ENCODE measurements at regions not wholly inside any gene's neighbourhood (a gene's known extent, or its start where the extent isn't known, plus 50 kb on each side); places are given as distances from the start of the nearest gene placed in this dataset.

DNA sequence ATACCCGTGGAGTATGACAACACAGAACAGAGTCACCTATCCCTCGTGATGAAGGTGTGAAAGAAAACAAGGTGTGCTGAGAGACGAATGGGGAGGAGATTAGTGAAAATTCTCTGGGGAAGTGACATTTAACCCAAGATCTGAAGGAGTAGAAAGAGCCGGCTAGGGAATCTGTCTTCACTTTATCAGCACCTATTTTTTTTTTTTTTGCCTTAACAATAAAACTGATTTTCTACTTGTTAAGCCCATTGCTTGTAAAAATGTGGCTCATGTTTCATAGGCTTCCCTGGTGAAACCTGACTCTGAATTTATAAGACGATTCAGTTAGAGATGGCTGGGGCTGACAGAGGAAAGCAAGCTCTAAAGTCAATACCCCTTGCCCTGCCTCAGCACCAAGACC is 322.6 kb upstream of the MSX2 start:
- TF ChIP-seq, protein P1, sequence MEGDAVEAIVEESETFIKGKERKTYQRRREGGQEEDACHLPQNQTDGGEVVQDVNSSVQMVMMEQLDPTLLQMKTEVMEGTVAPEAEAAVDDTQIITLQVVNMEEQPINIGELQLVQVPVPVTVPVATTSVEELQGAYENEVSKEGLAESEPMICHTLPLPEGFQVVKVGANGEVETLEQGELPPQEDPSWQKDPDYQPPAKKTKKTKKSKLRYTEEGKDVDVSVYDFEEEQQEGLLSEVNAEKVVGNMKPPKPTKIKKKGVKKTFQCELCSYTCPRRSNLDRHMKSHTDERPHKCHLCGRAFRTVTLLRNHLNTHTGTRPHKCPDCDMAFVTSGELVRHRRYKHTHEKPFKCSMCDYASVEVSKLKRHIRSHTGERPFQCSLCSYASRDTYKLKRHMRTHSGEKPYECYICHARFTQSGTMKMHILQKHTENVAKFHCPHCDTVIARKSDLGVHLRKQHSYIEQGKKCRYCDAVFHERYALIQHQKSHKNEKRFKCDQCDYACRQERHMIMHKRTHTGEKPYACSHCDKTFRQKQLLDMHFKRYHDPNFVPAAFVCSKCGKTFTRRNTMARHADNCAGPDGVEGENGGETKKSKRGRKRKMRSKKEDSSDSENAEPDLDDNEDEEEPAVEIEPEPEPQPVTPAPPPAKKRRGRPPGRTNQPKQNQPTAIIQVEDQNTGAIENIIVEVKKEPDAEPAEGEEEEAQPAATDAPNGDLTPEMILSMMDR (conservative IDR thresholded peaks at IDR 0.05 in 1 of 2, IDR thresholded peaks at IDR 0.05 in 1 of 2; ENCODE audit: extremely low read depth in 1 of 2, insufficient read depth in 1 of 2, low read depth in 1 of 2, low read length in 2 of 2) = no peak
- TF ChIP-seq EZH2 (IDR thresholded peaks at IDR 0.05; ENCODE audit: borderline replicate concordance, low read length) = no peak

All from mammary epithelial cell (primary cell).